MCF 10A (cell line): ENCODE measurements at regions not wholly inside any gene's neighbourhood (a gene's known extent, or its start where the extent isn't known, plus 50 kb on each side); places are given as distances from the start of the nearest gene placed in this dataset.

ENCODE experiments used
- BruUV-seq: library from RNA; stranded (reverse); fragments of 400-500 nt; replicated peaks from 2 replicates; lab custom pipeline; 2021; lab: Mats Ljungman, UMichigan
- CTCF ChIA-PET: fragments of 300-600 bp; sonication (Branson Sonifier 250); formaldehyde crosslinking; extraction: SDS; loops from one replicate; lab custom pipeline; 2021; ENCODE audit warnings: antibody characterized with exemption, inconsistent platforms; lab: Yijun Ruan, JAX
- POLR2A ChIA-PET: fragments of 300-600, 350-650 bp; sonication (Branson Sonifier 250); formaldehyde crosslinking; extraction: SDS; loops from one replicate; lab custom pipeline; 2020; ENCODE audit warnings: antibody characterized with exemption, inconsistent platforms; lab: Yijun Ruan, JAX
- DNase-seq: peaks from one replicate; pipeline ENCODE4 v3.0.0-alpha.2; 2018; ENCODE audit not compliant: unreplicated experiment
- H3K27ac Mint-ChIP-seq: one replicate; pipeline ENCODE4 v1.8.0; 2022; ENCODE audit warnings: mild to moderate bottlenecking, low read depth, mixed read lengths; ENCODE audit not compliant: unreplicated experiment
- H3K27me3 Mint-ChIP-seq: one replicate; pipeline ENCODE4 v1.8.0; 2022; ENCODE audit warnings: mixed read lengths; ENCODE audit not compliant: insufficient read depth, unreplicated experiment
- H3K36me3 Mint-ChIP-seq: one replicate; pipeline ENCODE4 v1.8.0; 2022; ENCODE audit warnings: mild to moderate bottlenecking, moderate library complexity, mixed read lengths; ENCODE audit not compliant: insufficient read depth, unreplicated experiment
- H3K4me1 Mint-ChIP-seq: one replicate; pipeline ENCODE4 v1.8.0; 2022; ENCODE audit warnings: mixed read lengths; ENCODE audit not compliant: insufficient read depth, unreplicated experiment
- H3K4me3 Mint-ChIP-seq: one replicate; pipeline ENCODE4 v1.8.0; 2022; ENCODE audit warnings: mild to moderate bottlenecking, moderate library complexity, mixed read lengths; ENCODE audit not compliant: unreplicated experiment
- H3K9me3 Mint-ChIP-seq: one replicate; pipeline ENCODE4 v1.8.0; 2022; ENCODE audit warnings: mixed read lengths; ENCODE audit not compliant: unreplicated experiment
- CTCF ChIP-seq: fragments of 200-600 bp; IDR thresholded peaks from one replicate; pipeline ENCODE4 v1.8.0; 2022; ENCODE audit warnings: antibody characterized with exemption, mild to moderate bottlenecking; ENCODE audit not compliant: unreplicated experiment
- intact Hi-C: fragments of 100-400 bp; cut with micrococcal nuclease; formaldehyde crosslinking; loops from 2 replicates; pipeline ENCODE4 v1.14.1; 2022

- ChIA-PET POLR2A (interaction anchor here (0.9 kb wide), 1 partner anchor 13 kb away, joined by 3 read pairs; no protein-coding TSS in a partner anchor), CTCF (interaction anchor here (0.7 kb wide), 1 partner anchor 746 kb away, joined by 3 read pairs; no protein-coding TSS in a partner anchor)
- H3K9me3 Mint-ChIP-seq, result no peaks in the 10 kb centered on the region
- intact Hi-C loops, result no loop called here
- peaks cover 6% of the 10 kb centered on the region for H3K4me1 Mint-ChIP-seq
- no peak overlapping the region for H3K4me3 Mint-ChIP-seq
- no peak for DNase-seq
- TF ChIP-seq CTCF, result no peak
- no peak overlapping the region for H3K27ac Mint-ChIP-seq
- H3K27me3 Mint-ChIP-seq, result peaks cover 12% of the 10 kb centered on the region
- BruUV-seq, result no TSS peak
- no peaks in the 10 kb centered on the region for H3K36me3 Mint-ChIP-seq
These were observed 289.8 kb downstream of the HS3ST3B1 start for GRCh38 chr17:14590459-14591250.

GRCh38 chr17:14585099-14585498 lies 284.2 kb downstream of the HS3ST3B1 start:
- no peak overlapping the region for H3K4me3 Mint-ChIP-seq
- no peak overlapping the region for H3K27ac Mint-ChIP-seq
- H3K4me1 Mint-ChIP-seq, result peaks cover 5% of the 10 kb centered on the region
- POLR2A ChIA-PET, result no interaction called here
- no TSS peak for BruUV-seq
- CTCF ChIA-PET, result no interaction called here
- intact Hi-C loops, result no loop called here
- no peak for TF ChIP-seq CTCF
- no peaks in the 10 kb centered on the region for H3K27me3 Mint-ChIP-seq
- no peaks in the 10 kb centered on the region for H3K9me3 Mint-ChIP-seq
- DNase-seq, result no peak
- no peaks in the 10 kb centered on the region for H3K36me3 Mint-ChIP-seq

GRCh38 chr17:14582996-14583395 lies 282.1 kb downstream of the HS3ST3B1 start:
- H3K4me3 Mint-ChIP-seq, result no peak overlapping the region
- no peak for DNase-seq
- H3K27ac Mint-ChIP-seq, result no peak overlapping the region
- H3K9me3 Mint-ChIP-seq, result no peaks in the 10 kb centered on the region
- ChIA-PET POLR2A (no interaction called here), CTCF (interaction anchor here (0.5 kb wide), 1 partner anchor 127 kb away, joined by 3 read pairs; no protein-coding TSS in a partner anchor)
- no TSS peak for BruUV-seq
- peaks cover 8% of the 10 kb centered on the region for H3K4me1 Mint-ChIP-seq
- intact Hi-C loops, result no loop called here
- no peaks in the 10 kb centered on the region for H3K36me3 Mint-ChIP-seq
- no peaks in the 10 kb centered on the region for H3K27me3 Mint-ChIP-seq
- no peak for TF ChIP-seq CTCF

GRCh38 chr17:14581186-14581830 lies 280.4 kb downstream of the HS3ST3B1 start:
- ChIA-PET POLR2A (no interaction called here), CTCF (interaction anchor here (0.7 to 0.9 kb wide), 3 partner anchors 22 to 239 kb away, joined by 3 to 4 read pairs (median 3); no protein-coding TSS in a partner anchor)
- no peak for DNase-seq
- Mint-ChIP-seq H3K4me1 (peaks cover 8% of the 10 kb centered on the region), H3K27me3 (no peaks in the 10 kb centered on the region), H3K36me3 (no peaks in the 10 kb centered on the region), H3K27ac (no peak overlapping the region), H3K4me3 (no peak overlapping the region), H3K9me3 (no peaks in the 10 kb centered on the region)
- intact Hi-C loops, result no loop called here
- BruUV-seq, result no TSS peak
- no peak for TF ChIP-seq CTCF
